ENCODE measurements at regions not wholly inside any gene's neighbourhood (a gene's known extent, or its start where the extent isn't known, plus 50 kb on each side); places are given as distances from the start of the nearest gene placed in this dataset.
"Not testable (repeated sequence)": the region's sequence is repeated elsewhere in the genome, so short reads cannot be mapped to it uniquely, and the experiment has no call there.

DNA sequence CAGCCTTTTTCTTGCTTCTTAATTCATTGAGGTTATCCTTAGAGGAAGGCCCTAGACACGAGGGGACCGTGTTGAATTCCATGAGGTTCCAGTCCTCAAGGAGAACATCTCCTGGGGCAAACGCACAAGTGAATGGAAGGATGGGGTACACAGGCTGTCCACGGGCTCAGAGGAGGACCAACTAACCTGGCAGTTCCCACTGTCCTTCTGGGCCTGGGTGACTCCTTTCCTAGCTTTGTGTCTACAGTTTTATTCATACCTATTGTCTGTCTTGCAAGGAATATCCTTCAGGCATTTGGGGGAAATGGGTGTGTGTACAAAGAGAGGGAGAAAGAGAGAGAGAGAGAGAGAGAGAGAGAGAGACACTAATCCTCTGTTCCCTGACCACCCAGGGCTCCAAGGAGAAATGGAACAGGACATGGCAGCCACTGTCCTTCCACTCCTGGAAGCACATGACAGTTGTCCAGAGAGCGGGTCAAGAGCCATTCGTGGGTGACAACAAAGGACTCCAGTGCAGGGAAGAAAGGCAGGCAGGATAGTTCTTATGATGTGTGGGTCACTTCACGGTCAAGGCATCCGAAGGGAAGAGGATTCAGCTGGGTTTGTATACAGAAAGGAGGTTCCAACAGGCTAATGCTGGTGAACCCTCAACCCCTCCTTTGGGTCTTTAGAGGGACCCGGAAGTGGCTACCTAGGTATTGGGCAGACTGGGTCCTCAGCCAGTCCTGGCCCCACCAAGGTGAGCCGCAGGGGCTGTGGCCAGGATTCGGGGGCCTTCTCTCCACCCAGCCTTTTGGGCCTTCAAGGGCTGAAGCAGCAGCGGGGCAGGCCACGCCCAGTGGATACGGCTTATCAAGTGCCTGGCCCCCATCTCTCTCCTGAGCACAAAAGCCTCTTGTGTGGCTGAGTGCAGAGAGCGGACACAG, 150.6 kb downstream of the MYCN start:
- no peak for DNase-seq

DNA sequence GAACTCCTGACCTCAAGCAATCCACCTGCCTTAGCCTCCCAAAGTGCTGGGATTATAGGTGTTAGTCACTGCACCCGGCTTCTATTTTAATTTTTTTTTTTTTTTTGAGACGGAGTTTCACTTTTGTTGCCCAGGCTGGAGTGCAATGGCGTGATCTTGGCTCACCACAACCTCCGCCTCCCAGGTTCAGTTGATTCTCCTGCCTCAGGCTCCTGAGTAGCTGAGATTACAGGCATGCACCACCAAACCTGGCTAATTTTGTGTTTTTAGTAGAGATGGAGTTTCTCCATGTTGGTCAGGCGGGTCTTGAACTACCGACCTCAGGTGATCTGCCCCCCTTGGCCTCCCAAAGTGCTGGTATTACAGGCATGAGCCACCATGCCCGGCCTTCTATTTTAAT, 149.1 kb downstream of the MYCN start:
- not testable (repeated sequence) for DNase-seq

DNA sequence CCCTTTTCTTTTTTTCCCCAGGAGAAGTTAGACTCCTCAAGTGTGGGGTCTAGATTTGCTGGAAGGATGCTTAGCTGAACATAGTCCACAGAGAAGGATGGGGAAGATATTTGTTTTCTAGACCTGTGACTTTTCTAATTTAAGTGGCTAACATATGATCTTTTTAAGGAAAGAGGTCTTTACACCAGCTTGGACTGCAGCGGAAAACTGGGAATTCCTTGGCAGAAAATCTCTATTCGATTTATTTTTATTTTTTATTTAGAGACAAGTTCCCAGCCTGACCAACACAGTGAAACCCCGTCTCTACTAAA, 148.4 kb downstream of the MYCN start:
- DNase-seq, result no peak

GRCh38 chr2:16088035-16088801, 147.9 kb downstream of the MYCN start:
- no peak for DNase-seq

DNA sequence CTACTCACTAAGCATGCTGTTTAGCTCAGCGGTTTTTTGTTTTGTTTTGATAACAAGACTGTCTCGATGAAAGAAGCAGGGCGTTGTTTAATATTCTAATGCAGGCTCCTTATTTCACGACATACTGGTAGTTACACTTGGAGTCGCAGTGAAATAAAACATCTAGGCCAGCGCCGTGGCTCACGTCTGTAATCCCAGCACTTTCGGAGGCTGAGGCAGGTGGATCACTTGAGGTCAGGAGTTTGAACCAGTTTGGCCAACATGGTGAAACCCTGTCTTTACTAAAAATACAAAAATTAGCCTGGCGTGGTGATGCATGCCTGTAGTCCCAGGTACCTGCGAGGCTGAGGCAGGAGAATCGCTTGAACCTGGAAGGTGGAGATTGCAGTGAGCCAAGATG, 145.8 kb downstream of the MYCN start:
- DNase-seq, result not testable (repeated sequence)

GRCh38 chr2:16085073-16085472, 144.7 kb downstream of the MYCN start:
- DNase-seq, result no peak

GRCh38 chr2:16084274-16084673, 143.9 kb downstream of the MYCN start:
- DNase-seq, result no peak

DNA sequence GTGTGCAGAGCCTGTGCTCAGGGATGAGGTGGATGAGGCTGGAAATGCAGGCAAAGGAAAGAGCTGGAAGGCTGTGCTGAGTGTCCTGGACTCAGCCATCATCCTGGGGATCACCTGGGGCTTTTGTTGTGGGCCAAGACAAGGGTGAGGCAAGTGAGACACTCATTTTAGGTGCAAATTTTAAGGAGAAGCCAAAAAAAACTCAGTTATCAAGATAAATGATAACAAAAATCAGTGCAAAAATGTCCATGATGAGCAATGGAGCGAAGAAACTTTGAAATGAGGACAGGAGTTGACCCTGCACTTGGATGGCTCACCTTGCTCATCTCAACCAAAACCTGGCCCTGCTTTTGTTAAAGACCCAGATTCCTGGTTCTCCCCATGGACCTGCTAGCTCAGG, 141.9 kb downstream of the MYCN start:
- no peak for DNase-seq

DNA sequence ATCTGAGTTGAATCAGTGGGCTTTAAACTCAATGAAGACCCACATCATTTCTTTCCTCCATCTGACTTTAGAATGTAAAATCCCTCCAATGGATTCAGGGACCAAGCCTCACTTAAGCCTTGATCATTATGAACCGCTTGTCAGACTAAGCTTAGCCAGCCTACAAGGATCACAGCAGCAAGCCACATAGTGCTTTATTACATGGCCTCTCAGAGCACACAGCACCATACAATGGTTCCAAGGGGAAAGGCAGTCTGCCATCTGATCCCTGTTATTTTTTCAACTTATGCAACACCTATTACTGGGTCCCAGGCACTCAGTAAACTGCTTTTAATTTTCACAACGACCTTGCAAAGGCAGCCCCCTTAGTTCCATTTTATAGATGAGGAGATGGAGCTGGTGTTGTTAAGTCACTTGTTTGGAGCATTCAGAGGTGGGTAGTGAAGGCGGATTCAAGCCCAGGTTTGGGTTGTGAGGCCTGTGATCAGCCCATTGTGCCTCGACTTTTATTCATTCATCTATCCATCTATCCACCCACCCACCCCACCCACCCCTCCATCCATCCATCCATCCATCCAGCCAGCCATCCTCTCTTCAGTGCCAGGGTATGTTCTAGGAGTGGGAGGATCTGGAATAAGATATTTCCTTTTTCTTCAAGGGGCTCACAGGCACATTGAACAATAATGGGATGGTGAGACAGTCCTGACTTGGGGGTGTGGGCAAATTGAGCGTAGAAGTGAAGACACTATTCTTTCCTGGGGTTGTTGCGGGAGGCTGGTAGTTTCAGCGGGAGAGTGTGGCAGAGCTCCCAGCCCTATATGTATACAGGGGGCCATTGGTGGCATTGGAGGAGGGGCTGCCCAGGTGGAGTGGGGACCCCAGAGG, 141.2 kb downstream of the MYCN start:
- DNase-seq, result no peak

- DNase-seq, result no peak
Measured at GRCh38 chr2:16080516-16080915, 140.2 kb downstream of the MYCN start.

DNA sequence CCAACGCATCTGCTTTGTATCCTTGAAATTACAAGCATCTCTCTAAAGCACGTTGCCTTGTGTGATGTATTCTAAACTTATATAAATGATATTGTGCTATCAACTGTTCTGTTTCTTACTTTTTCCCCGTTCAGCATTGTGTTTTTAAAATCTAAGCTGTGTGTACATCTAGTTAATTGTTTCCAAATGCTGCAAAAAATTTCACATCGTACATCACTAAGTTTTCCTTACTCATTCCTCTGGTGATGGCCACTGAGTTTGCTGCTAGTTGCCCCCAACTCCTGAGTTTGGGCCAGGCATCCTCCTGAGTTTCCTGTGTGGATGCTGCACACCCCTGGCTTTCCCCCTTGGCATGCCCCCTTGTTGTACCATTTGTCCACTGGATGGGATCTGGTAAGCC, 139.7 kb downstream of the MYCN start:
- no peak for DNase-seq

DNA sequence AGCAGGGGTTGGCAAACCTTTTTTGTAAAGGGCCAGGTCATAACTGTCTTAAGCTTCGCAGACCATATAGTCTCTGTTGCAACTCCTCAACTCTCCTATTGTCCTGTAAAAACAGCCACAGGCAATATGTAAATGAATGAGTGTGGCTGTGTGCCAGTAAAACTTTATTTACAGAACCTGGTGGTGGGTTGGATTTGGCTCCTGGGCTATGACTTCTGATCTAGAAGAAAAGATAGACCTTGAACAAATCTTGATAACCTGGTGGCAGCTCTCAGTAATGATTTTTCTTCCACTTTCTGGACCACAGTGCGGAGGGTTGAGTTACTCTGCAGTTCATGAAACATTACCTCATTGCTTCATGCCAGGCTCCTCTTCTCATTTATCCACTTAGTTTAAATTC, 139.3 kb downstream of the MYCN start:
- DNase-seq, result no peak

DNA sequence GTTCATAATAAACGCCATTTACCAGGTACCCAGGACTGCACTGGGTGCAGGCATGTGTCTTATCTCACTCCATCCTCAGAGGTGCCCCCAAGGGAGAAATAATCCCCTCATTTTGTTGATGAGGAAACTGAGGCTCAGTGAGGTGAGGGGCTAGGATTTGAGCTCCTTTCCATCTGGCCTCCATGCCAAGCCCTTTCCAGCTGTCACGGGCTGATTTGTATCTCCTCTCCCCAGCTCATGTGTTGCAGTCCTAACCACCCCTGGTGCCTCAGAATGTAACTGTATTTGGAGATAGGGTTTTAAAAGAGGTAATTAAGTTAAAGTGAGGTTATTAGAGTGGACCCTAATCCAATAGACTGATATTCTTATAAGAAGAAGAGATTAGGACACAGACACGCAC, 137.3 kb downstream of the MYCN start:
- DNase-seq, result no peak

- no peak for DNase-seq
Measured at GRCh38 chr2:16076911-16077310, 136.6 kb downstream of the MYCN start.

DNA sequence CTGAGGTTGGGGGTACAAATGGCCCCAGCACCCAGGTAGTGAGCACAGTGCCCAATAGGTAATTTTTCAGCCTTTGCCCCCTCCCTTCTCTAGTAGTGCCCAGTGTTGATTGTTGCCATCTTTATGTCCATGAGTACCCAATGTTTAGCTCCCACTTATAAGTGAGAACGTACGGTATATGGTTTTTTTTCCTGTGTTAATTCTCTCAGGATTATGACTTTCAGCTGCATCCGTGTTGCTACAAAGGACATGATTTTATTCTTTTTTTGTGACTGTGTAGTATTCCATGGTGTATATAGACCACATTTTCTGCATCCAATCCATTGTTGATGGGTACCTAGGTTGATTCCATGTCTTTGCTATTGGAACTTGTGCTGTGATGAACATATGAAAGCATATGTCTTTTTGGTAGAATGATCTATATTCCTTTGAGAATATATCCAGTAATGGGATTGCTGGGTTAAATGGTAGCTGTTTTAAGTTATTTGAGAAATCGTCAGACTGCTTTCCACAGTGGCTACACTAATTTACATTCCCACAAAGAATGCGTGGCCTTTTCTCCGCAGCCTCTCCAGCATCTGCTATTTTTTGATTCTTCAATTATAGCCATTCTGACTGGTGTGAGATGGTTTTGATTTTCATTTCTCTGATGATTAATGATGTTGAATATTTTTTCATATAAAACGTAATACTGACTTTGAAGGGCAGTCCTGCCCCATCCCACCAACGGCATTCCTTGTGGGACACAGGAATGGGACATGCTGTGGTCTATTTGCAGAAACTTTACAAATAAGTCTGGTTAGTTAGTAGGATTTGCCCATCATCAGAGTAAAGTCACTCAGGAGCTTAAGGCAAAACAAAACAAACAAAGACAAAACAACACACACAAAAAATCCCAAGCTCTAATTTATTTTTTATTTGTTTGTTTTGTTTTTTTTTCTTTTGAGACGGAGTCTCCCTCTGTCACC, 135.0 kb downstream of the MYCN start:
- DNase-seq, result no peak

GRCh38 chr2:16073921-16074425, 133.6 kb downstream of the MYCN start:
- DNase-seq, result no peak

GRCh38 chr2:16073471-16073870, 133.1 kb downstream of the MYCN start:
- DNase-seq, result no peak

- no peak for DNase-seq
Measured at GRCh38 chr2:16072638-16073290, 132.4 kb downstream of the MYCN start.

- no peak for DNase-seq
Measured at GRCh38 chr2:16071865-16072637, 131.7 kb downstream of the MYCN start.

Measured in T-helper 9 cell (primary cell).